Neuron (in vitro differentiated cells): ENCODE measurements at regions not wholly inside any gene's neighbourhood (a gene's known extent, or its start where the extent isn't known, plus 50 kb on each side); places are given as distances from the start of the nearest gene placed in this dataset.

Experiments used
- H2AFZ ChIP-seq: one replicate; pipeline ENCODE4 v1.6.1; 2013; ENCODE audit warnings: low read depth, mild to moderate bottlenecking, inconsistent platforms, low read length, moderate library complexity
- H3K27me3 ChIP-seq: one replicate; pipeline ENCODE4 v1.6.1; 2013; ENCODE audit warnings: low read length; ENCODE audit not compliant: insufficient read depth
- H3K36me3 ChIP-seq: one replicate; pipeline ENCODE4 v1.6.1; 2013; ENCODE audit warnings: low read length; ENCODE audit not compliant: insufficient read depth
- H3K4me1 ChIP-seq: one replicate; pipeline ENCODE4 v1.6.1; 2013; ENCODE audit warnings: low read length; ENCODE audit not compliant: insufficient read depth
- H3K4me3 ChIP-seq: 2 replicates; pipeline ENCODE4 v1.5.1; 2013; ENCODE audit warnings: mild to moderate bottlenecking, low read length, moderate library complexity
- H3K9me3 ChIP-seq: one replicate; pipeline ENCODE4 v1.6.1; 2013; ENCODE audit warnings: low read length

GRCh38 chr6:147142684-147143245, 61.5 kb upstream of the STXBP5 start:
- H3K27me3 ChIP-seq, result no peaks in the 10 kb centered on the region
- H3K4me3 ChIP-seq, result no peak overlapping the region
- H3K4me1 ChIP-seq, result no peaks in the 10 kb centered on the region
- no peak overlapping the region for H2AFZ ChIP-seq
- H3K36me3 ChIP-seq, result no peaks in the 10 kb centered on the region
- no peaks in the 10 kb centered on the region for H3K9me3 ChIP-seq

- Histone ChIP-seq H3K9me3 (no peaks in the 10 kb centered on the region), H3K4me3 (no peak overlapping the region), H2AFZ (no peak overlapping the region)
These were observed 55.1 kb upstream of the STXBP5 start for GRCh38 chr6:147149092-147149491.

GRCh38 chr6:147149826-147150225, 54.4 kb upstream of the STXBP5 start:
- no peak overlapping the region for H2AFZ ChIP-seq
- H3K4me3 ChIP-seq, result no peak overlapping the region

More at GRCh38 chr6:147149092-147149491, 55.1 kb upstream of the STXBP5 start:
- Histone ChIP-seq H3K36me3 (no peaks in the 10 kb centered on the region), H3K27me3 (no peaks in the 10 kb centered on the region), H3K4me1 (no peaks in the 10 kb centered on the region)

GRCh38 chr6:147150293-147150692, 53.9 kb upstream of the STXBP5 start:
- Histone ChIP-seq H2AFZ (no peak overlapping the region), H3K9me3 (no peaks in the 10 kb centered on the region), H3K4me1 (no peaks in the 10 kb centered on the region), H3K27me3 (no peaks in the 10 kb centered on the region), H3K36me3 (no peaks in the 10 kb centered on the region), H3K4me3 (no peak overlapping the region)

More at GRCh38 chr6:147149826-147150225, 54.4 kb upstream of the STXBP5 start:
- no peaks in the 10 kb centered on the region for H3K27me3 ChIP-seq
- no peaks in the 10 kb centered on the region for H3K9me3 ChIP-seq
- H3K4me1 ChIP-seq, result no peaks in the 10 kb centered on the region
- no peaks in the 10 kb centered on the region for H3K36me3 ChIP-seq
